K562 (cell line): ENCODE measurements at regions not wholly inside any gene's neighbourhood (a gene's known extent, or its start where the extent isn't known, plus 50 kb on each side); places are given as distances from the start of the nearest gene placed in this dataset.

Source experiments
- ATAC-seq: fragments of 200-7000 bp; cut with Tn5 transposase; 3 replicates; pipeline ENCODE4 v1.9.1; 2020; ENCODE audit warnings: moderate library complexity
- BruUV-seq: library from RNA; stranded (reverse); fragments of 400-500 nt; replicated peaks from 2 replicates; lab custom pipeline; 2021; lab: Mats Ljungman, UMichigan
- CTCF ChIA-PET: fragments of 300-600 bp; formaldehyde crosslinking; extraction: SDS; loops from one replicate; lab custom pipeline; 2021; ENCODE audit warnings: low intra/inter-chr PET ratio; lab: Yijun Ruan, JAX
- POLR2A ChIA-PET: fragments of 300-600, 350-650 bp; sonication (Branson Sonifier 250); formaldehyde crosslinking; extraction: SDS; loops from one replicate; lab custom pipeline; 2021; ENCODE audit warnings: antibody characterized with exemption, inconsistent platforms; lab: Yijun Ruan, JAX
- DNase-seq, 4 experiments: peaks; one replicate each; pipeline versions ENCODE4 v3.0.0 to v3.0.0-alpha.2; 2011 to 2018; ENCODE audit warnings: low spot score in 3 of 4, mixed read lengths in 3 of 4; ENCODE audit errors: extremely low read depth in 1 of 4
- FAIRE-seq: peaks from 2 replicates; lab custom pipeline; 2011; peaks lifted over from hg19 to GRCh38; lab: Jason Lieb, UNC
- H2AFZ ChIP-seq: 2 replicates; pipeline ENCODE4 v1.6.0; 2011; ENCODE audit warnings: low read depth, low read length, control low read depth, inconsistent platforms
- H3K27ac ChIP-seq: fragments of 200-600 bp; 3 replicates; pipeline ENCODE4 v1.8.0; 2011; ENCODE audit warnings: low read depth, mild to moderate bottlenecking, control low read depth, inconsistent platforms, low read length, moderate library complexity, mixed read lengths; ENCODE audit errors: extremely low read depth
- H3K27me3 ChIP-seq, 2 experiments: fragments of 300-600 bp in 1 of 2; 2 replicates in 1 of 2; 3 replicates in 1 of 2; pipeline versions ENCODE4 v1.6.0 to v1.8.0; 2011; ENCODE audit warnings: inconsistent platforms in 2 of 2, low read length in 2 of 2, mild to moderate bottlenecking in 1 of 2, mixed read lengths in 1 of 2, moderate library complexity in 1 of 2; ENCODE audit not compliant: control insufficient read depth in 2 of 2, insufficient read depth in 2 of 2
- H3K36me3 ChIP-seq: fragments of 300-600 bp; 3 replicates; pipeline ENCODE4 v1.8.0; 2011; ENCODE audit warnings: mild to moderate bottlenecking, low read length, inconsistent platforms; ENCODE audit not compliant: control insufficient read depth, insufficient read depth
- H3K4me1 ChIP-seq, 2 experiments: fragments of 200-600 bp in 1 of 2; replicated peaks in 1 of 2; 2 replicates in 1 of 2; 3 replicates in 1 of 2; pipeline versions ENCODE4 v1.5.1 to v1.8.0; 2011; ENCODE audit warnings: inconsistent platforms in 2 of 2, low read length in 2 of 2, mild to moderate bottlenecking in 1 of 2, mixed read lengths in 1 of 2, moderate library complexity in 1 of 2; ENCODE audit not compliant: control insufficient read depth in 2 of 2, insufficient read depth in 2 of 2
- H3K4me2 ChIP-seq: 2 replicates; pipeline ENCODE4 v1.6.1; 2011; ENCODE audit warnings: low read length, control low read depth, inconsistent platforms, mixed read lengths; ENCODE audit not compliant: insufficient read depth
- H3K4me3 ChIP-seq: fragments of 200-600 bp; sonication (generic), shearing (Covaris generic); 2 replicates; pipeline ENCODE4 v1.5.1; 2016; ENCODE audit warnings: control low read depth, inconsistent platforms
- H3K79me2 ChIP-seq: fragments of 200-600 bp; 3 replicates; pipeline ENCODE4 v1.8.0; 2011; ENCODE audit warnings: low read length, inconsistent platforms; ENCODE audit not compliant: control insufficient read depth, insufficient read depth
- H3K9ac ChIP-seq, 2 experiments: 2 replicates each; pipeline versions ENCODE4 v1.6.0 to v1.6.1; 2011; ENCODE audit warnings: low read depth in 2 of 2, low read length in 2 of 2, control low read depth in 1 of 2, inconsistent platforms in 1 of 2, mild to moderate bottlenecking in 1 of 2, mixed read lengths in 1 of 2; ENCODE audit not compliant: insufficient read depth in 1 of 2
- H3K9me1 ChIP-seq: one replicate; pipeline ENCODE4 v1.6.0; 2011; ENCODE audit warnings: inconsistent platforms, mild to moderate bottlenecking, low read length, moderate library complexity; ENCODE audit not compliant: control insufficient read depth, insufficient read depth
- H3K9me3 ChIP-seq: replicated peaks from 2 replicates; pipeline ENCODE4 v1.5.1; 2011; ENCODE audit warnings: low read depth, low read length, inconsistent platforms; ENCODE audit not compliant: control insufficient read depth, insufficient read depth
- H4K20me1 ChIP-seq: replicated peaks from 2 replicates; pipeline ENCODE4 v1.6.1; 2011; ENCODE audit warnings: low read length, inconsistent platforms, mixed read lengths; ENCODE audit not compliant: control insufficient read depth, insufficient read depth
- FOXK2 ChIP-seq, 2 experiments: fragments of 450-650 bp; IDR thresholded peaks in 1 of 2; conservative IDR thresholded peaks in 1 of 2; 2 replicates each; pipeline ENCODE4 v1.6.1; 2016; ENCODE audit warnings: low read depth in 2 of 2, mild to moderate bottlenecking in 1 of 2
- MTA3 ChIP-seq: fragments of 450-650 bp; formaldehyde crosslinking; IDR thresholded peaks from 2 replicates; pipeline ENCODE4 v1.6.1; 2017; ENCODE audit warnings: mild to moderate bottlenecking, borderline replicate concordance
- POU5F1 ChIP-seq: fragments of 150-350 bp; IDR thresholded peaks from 2 replicates; pipeline ENCODE4 v1.6.1; 2014; ENCODE audit warnings: borderline replicate concordance, low read length, low read depth, mild to moderate bottlenecking; ENCODE audit not compliant: partially characterized antibody
- SMAD3 ChIP-seq: fragments of 450-650 bp; formaldehyde crosslinking; conservative IDR thresholded peaks from 2 replicates; pipeline ENCODE4 v1.4.0; 2020; ENCODE audit warnings: mild to moderate bottlenecking
- WHSC1 ChIP-seq: IDR thresholded peaks from one replicate; pipeline ENCODE4 v1.6.1; 2012; ENCODE audit warnings: low read length, control low read depth, inconsistent platforms
- ZBTB9 ChIP-seq: fragments of 450-650 bp; formaldehyde crosslinking; IDR thresholded peaks from 2 replicates; pipeline ENCODE4 v1.4.0; 2020; ENCODE audit warnings: mild to moderate bottlenecking, moderate library complexity
- ZNF165 ChIP-seq: fragments of 250-450 bp; sonication (Bioruptor Pico); IDR thresholded peaks from 2 replicates; pipeline ENCODE4 v1.4.0; 2020; ENCODE audit warnings: borderline replicate concordance
- in situ Hi-C: fragments of 300-500 bp; cut with MboI; formaldehyde crosslinking; loops from 4 replicates; pipeline ENCODE4 v1.15.0; 2018; ENCODE audit warnings: inconsistent platforms, mixed read lengths
- intact Hi-C: fragments of 100-400 bp; cut with micrococcal nuclease; formaldehyde crosslinking; loops from 2 replicates; pipeline ENCODE4 v1.14.2; 2022
- TF ChIP-seq, protein P1 (sequence below): fragments of 250-450 bp; sonication (Bioruptor Pico); IDR thresholded peaks from 2 replicates; pipeline ENCODE4 v1.5.0; 2021; ENCODE audit warnings: mild to moderate bottlenecking, borderline replicate concordance

GRCh38 chr4:80144676-80145470 is 52.4 kb upstream of the PRDM8 start:
- H3K79me2 ChIP-seq: no peaks in the 10 kb centered on the region
- H3K9me3 ChIP-seq: no peaks in the 10 kb centered on the region
- H3K9me1 ChIP-seq: no peaks in the 10 kb centered on the region
- H3K9ac ChIP-seq: no peak overlapping the region
- no peaks in the 10 kb centered on the region for H3K27me3 ChIP-seq
- DNase-seq: no peak
- no peaks in the 10 kb centered on the region for H3K36me3 ChIP-seq
- peaks cover 8 to 49% of the 10 kb centered on the region in 2 experiments for H3K4me1 ChIP-seq
- POLR2A ChIA-PET: no interaction called here
- CTCF ChIA-PET: no interaction called here
- no peak for TF ChIP-seq FOXK2 (conservative IDR thresholded peaks at IDR 0.05 in 1 of 2, IDR thresholded peaks at IDR 0.05 in 1 of 2; ENCODE audit: low read depth in 2 of 2)
- no peak for TF ChIP-seq WHSC1
- TF ChIP-seq ZNF165 (CRISPR knock-in tag): no peak
- no peak for TF ChIP-seq MTA3
- TF ChIP-seq, protein P1, sequence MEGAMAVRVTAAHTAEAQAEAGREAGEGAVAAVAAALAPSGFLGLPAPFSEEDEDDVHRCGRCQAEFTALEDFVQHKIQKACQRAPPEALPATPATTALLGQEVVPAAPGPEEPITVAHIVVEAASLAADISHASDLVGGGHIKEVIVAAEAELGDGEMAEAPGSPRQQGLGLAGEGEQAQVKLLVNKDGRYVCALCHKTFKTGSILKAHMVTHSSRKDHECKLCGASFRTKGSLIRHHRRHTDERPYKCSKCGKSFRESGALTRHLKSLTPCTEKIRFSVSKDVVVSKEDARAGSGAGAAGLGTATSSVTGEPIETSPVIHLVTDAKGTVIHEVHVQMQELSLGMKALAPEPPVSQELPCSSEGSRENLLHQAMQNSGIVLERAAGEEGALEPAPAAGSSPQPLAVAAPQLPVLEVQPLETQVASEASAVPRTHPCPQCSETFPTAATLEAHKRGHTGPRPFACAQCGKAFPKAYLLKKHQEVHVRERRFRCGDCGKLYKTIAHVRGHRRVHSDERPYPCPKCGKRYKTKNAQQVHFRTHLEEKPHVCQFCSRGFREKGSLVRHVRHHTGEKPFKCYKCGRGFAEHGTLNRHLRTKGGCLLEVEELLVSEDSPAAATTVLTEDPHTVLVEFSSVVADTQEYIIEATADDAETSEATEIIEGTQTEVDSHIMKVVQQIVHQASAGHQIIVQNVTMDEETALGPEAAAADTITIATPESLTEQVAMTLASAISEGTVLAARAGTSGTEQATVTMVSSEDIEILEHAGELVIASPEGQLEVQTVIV (CRISPR knock-in tag): no peak
- no peak for TF ChIP-seq POU5F1
- no peak for TF ChIP-seq SMAD3
- no peak for TF ChIP-seq ZBTB9 (CRISPR knock-in tag)
- BruUV-seq: no TSS peak
- H4K20me1 ChIP-seq: no peaks in the 10 kb centered on the region
- no peak overlapping the region; the same call in 2 of the 3 replicates for H3K27ac ChIP-seq
- no peak for FAIRE-seq
- no peak overlapping the region for H3K4me2 ChIP-seq
- ATAC-seq: no peak
- in situ Hi-C loops (no loop called here), intact Hi-C loops (loop anchor here (5.0 kb wide), 2 partner anchors 67 to 138 kb away; no protein-coding TSS in a partner anchor)
- no peak overlapping the region for H2AFZ ChIP-seq
- no peak overlapping the region for H3K4me3 ChIP-seq
